ENCODE measurements at regions not wholly inside any gene's neighbourhood (a gene's known extent, or its start where the extent isn't known, plus 50 kb on each side); places are given as distances from the start of the nearest gene placed in this dataset.

GRCh38 chr12:83365317-83365716, 678.6 kb downstream of the TMTC2 start:
- no peaks in the 10 kb centered on the region for H3K36me3 ChIP-seq (ENCODE audit: insufficient read depth, low read length)
- no peaks in the 10 kb centered on the region for H3K9me3 Mint-ChIP-seq (ENCODE audit: unreplicated experiment)
- H3K36me3 Mint-ChIP-seq (ENCODE audit: low read depth, unreplicated experiment), result no peaks in the 10 kb centered on the region

GRCh38 chr12:83361475-83361874, 674.8 kb downstream of the TMTC2 start:
- Histone ChIP-seq H3K4me2 (ENCODE audit: low read length) (no peak overlapping the region), H3K79me2 (ENCODE audit: insufficient read depth, low read length) (no peaks in the 10 kb centered on the region), H4K20me1 (ENCODE audit: insufficient read depth, low read length) (no peaks in the 10 kb centered on the region), H3K36me3 (ENCODE audit: insufficient read depth, low read length) (no peaks in the 10 kb centered on the region), H3K9me3 (ENCODE audit: insufficient read depth, low read depth, low read length) (no peaks in the 10 kb centered on the region), H3K4me1 (ENCODE audit: insufficient read depth, low read length) (no peaks in the 10 kb centered on the region), H3K27me3 (ENCODE audit: insufficient read depth, low read length) (no peaks in the 10 kb centered on the region), H3K4me3 (ENCODE audit: insufficient read depth, low read depth, low read length) (no peak overlapping the region), H3K27ac (ENCODE audit: low read depth, low read length) (no peak overlapping the region), H2AFZ (ENCODE audit: low read depth, low read length) (no peak overlapping the region), H3K9ac (ENCODE audit: low read length) (no peak overlapping the region)
- Mint-ChIP-seq H3K4me3 (ENCODE audit: unreplicated experiment) (no peak overlapping the region), H3K9me3 (ENCODE audit: unreplicated experiment) (no peaks in the 10 kb centered on the region), H3K4me1 (ENCODE audit: low read depth, unreplicated experiment) (peaks cover 2% of the 10 kb centered on the region), H3K36me3 (ENCODE audit: low read depth, unreplicated experiment) (no peaks in the 10 kb centered on the region), H3K27me3 (ENCODE audit: low read depth, unreplicated experiment) (no peaks in the 10 kb centered on the region), H3K27ac (ENCODE audit: unreplicated experiment) (no peak overlapping the region)
- no peak for FAIRE-seq
- no peak for TF ChIP-seq EZH2 (IDR thresholded peaks at IDR 0.05; ENCODE audit: insufficient read depth, low read length)
- TF ChIP-seq, protein P1, sequence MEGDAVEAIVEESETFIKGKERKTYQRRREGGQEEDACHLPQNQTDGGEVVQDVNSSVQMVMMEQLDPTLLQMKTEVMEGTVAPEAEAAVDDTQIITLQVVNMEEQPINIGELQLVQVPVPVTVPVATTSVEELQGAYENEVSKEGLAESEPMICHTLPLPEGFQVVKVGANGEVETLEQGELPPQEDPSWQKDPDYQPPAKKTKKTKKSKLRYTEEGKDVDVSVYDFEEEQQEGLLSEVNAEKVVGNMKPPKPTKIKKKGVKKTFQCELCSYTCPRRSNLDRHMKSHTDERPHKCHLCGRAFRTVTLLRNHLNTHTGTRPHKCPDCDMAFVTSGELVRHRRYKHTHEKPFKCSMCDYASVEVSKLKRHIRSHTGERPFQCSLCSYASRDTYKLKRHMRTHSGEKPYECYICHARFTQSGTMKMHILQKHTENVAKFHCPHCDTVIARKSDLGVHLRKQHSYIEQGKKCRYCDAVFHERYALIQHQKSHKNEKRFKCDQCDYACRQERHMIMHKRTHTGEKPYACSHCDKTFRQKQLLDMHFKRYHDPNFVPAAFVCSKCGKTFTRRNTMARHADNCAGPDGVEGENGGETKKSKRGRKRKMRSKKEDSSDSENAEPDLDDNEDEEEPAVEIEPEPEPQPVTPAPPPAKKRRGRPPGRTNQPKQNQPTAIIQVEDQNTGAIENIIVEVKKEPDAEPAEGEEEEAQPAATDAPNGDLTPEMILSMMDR (IDR thresholded peaks at IDR 0.05; ENCODE audit: insufficient read depth, low read depth, low read length), result no peak
- no peak for DNase-seq (ENCODE audit: low read depth)

More at GRCh38 chr12:83365317-83365716, 678.6 kb downstream of the TMTC2 start:
- Histone ChIP-seq H4K20me1 (ENCODE audit: insufficient read depth, low read length) (no peaks in the 10 kb centered on the region), H3K4me3 (ENCODE audit: insufficient read depth, low read depth, low read length) (no peak overlapping the region), H3K9ac (ENCODE audit: low read length) (no peak overlapping the region), H3K4me2 (ENCODE audit: low read length) (no peak overlapping the region), H3K9me3 (ENCODE audit: insufficient read depth, low read depth, low read length) (no peaks in the 10 kb centered on the region), H3K4me1 (ENCODE audit: insufficient read depth, low read length) (no peaks in the 10 kb centered on the region), H2AFZ (ENCODE audit: low read depth, low read length) (no peak overlapping the region), H3K27ac (ENCODE audit: low read depth, low read length) (no peak overlapping the region), H3K27me3 (ENCODE audit: insufficient read depth, low read length) (no peaks in the 10 kb centered on the region), H3K79me2 (ENCODE audit: insufficient read depth, low read length) (no peaks in the 10 kb centered on the region)
- DNase-seq (ENCODE audit: low read depth) (no peak), FAIRE-seq (no peak)
- no peak for TF ChIP-seq EZH2 (IDR thresholded peaks at IDR 0.05; ENCODE audit: insufficient read depth, low read length)
- TF ChIP-seq, protein P1 (IDR thresholded peaks at IDR 0.05; ENCODE audit: insufficient read depth, low read depth, low read length), result no peak
- no peaks in the 10 kb centered on the region for H3K27me3 Mint-ChIP-seq (ENCODE audit: low read depth, unreplicated experiment)
- H3K4me3 Mint-ChIP-seq (ENCODE audit: unreplicated experiment), result no peak overlapping the region
- H3K4me1 Mint-ChIP-seq (ENCODE audit: low read depth, unreplicated experiment), result peaks cover 2% of the 10 kb centered on the region
- H3K27ac Mint-ChIP-seq (ENCODE audit: unreplicated experiment), result no peak overlapping the region

GRCh38 chr12:83361071-83361470, 674.4 kb downstream of the TMTC2 start:
- no peak overlapping the region for H3K9ac ChIP-seq (ENCODE audit: low read length)
- H3K9me3 Mint-ChIP-seq (ENCODE audit: unreplicated experiment), result no peaks in the 10 kb centered on the region
- H3K4me3 ChIP-seq (ENCODE audit: insufficient read depth, low read depth, low read length), result no peak overlapping the region
- no peaks in the 10 kb centered on the region for H3K36me3 Mint-ChIP-seq (ENCODE audit: low read depth, unreplicated experiment)
- no peak overlapping the region for H3K4me2 ChIP-seq (ENCODE audit: low read length)
- no peaks in the 10 kb centered on the region for H3K79me2 ChIP-seq (ENCODE audit: insufficient read depth, low read length)
- no peaks in the 10 kb centered on the region for H3K27me3 Mint-ChIP-seq (ENCODE audit: low read depth, unreplicated experiment)
- no peaks in the 10 kb centered on the region for H3K27me3 ChIP-seq (ENCODE audit: insufficient read depth, low read length)
- FAIRE-seq (no peak), DNase-seq (ENCODE audit: low read depth) (no peak)
- no peak overlapping the region for H2AFZ ChIP-seq (ENCODE audit: low read depth, low read length)
- H3K36me3 ChIP-seq (ENCODE audit: insufficient read depth, low read length), result no peaks in the 10 kb centered on the region
- no peaks in the 10 kb centered on the region for H4K20me1 ChIP-seq (ENCODE audit: insufficient read depth, low read length)
- peaks cover 2% of the 10 kb centered on the region for H3K4me1 Mint-ChIP-seq (ENCODE audit: low read depth, unreplicated experiment)
- H3K4me1 ChIP-seq (ENCODE audit: insufficient read depth, low read length), result no peaks in the 10 kb centered on the region
- H3K27ac ChIP-seq (ENCODE audit: low read depth, low read length), result no peak overlapping the region
- H3K4me3 Mint-ChIP-seq (ENCODE audit: unreplicated experiment), result no peak overlapping the region
- TF ChIP-seq, protein P1 (IDR thresholded peaks at IDR 0.05; ENCODE audit: insufficient read depth, low read depth, low read length), result no peak
- TF ChIP-seq EZH2 (IDR thresholded peaks at IDR 0.05; ENCODE audit: insufficient read depth, low read length), result no peak
- no peak overlapping the region for H3K27ac Mint-ChIP-seq (ENCODE audit: unreplicated experiment)
- no peaks in the 10 kb centered on the region for H3K9me3 ChIP-seq (ENCODE audit: insufficient read depth, low read depth, low read length)

Measured in astrocyte (in vitro differentiated cells and primary cell).